Tibial nerve (tissue), 4 donors: ENCODE measurements at regions not wholly inside any gene's neighbourhood (a gene's known extent, or its start where the extent isn't known, plus 50 kb on each side); places are given as distances from the start of the nearest gene placed in this dataset.

Experiments
- CTCF ChIP-seq, 5 experiments: fragments of 200-600 bp in 3 of 5; fragments of 450-650 bp in 2 of 5; sonication (generic) in 3 of 5; IDR thresholded peaks; one replicate each; pipeline ENCODE4 v1.5.1; 2016 to 2019; ENCODE audit warnings: antibody characterized with exemption in 5 of 5, mild to moderate bottlenecking in 3 of 5, moderate library complexity in 2 of 5
- EP300 ChIP-seq, 2 donors: sonication (generic); formaldehyde crosslinking; IDR thresholded peaks; one replicate each; pipeline ENCODE4 v1.6.1; 2017; ENCODE audit warnings: antibody characterized with exemption in 2 of 2, mild to moderate bottlenecking in 1 of 2
- POLR2A ChIP-seq, 2 donors: fragments of 450-650 bp; IDR thresholded peaks; one replicate each; pipeline ENCODE4 v1.6.1; 2017; ENCODE audit warnings: antibody characterized with exemption in 2 of 2, mild to moderate bottlenecking in 2 of 2, moderate library complexity in 2 of 2

- TF ChIP-seq POLR2A (IDR thresholded peaks at IDR 0.05) (no peak), CTCF (IDR thresholded peaks at IDR 0.05) (no peak), EP300 (IDR thresholded peaks at IDR 0.05) (no peak)
Observed at GRCh38 chr7:20980668-20981264, 194.1 kb upstream of the SP8 start.
